ENCODE measurements at regions not wholly inside any gene's neighbourhood (a gene's known extent, or its start where the extent isn't known, plus 50 kb on each side); places are given as distances from the start of the nearest gene placed in this dataset.

GRCh38 chrX:115892787-115893671 lies 277.5 kb upstream of the AGTR2 start (continued):
- TF ChIP-seq SOX13 (IDR thresholded peaks at IDR 0.05) (no peak), SOX13 (CRISPR knock-in tag; conservative IDR thresholded peaks at IDR 0.05 in 1 of 2, IDR thresholded peaks at IDR 0.05 in 1 of 2) (peak in 1 of 2 experiments; percentile 41; a peak in 1 of 4 replicates), PHF8 (CRISPR knock-in tag; IDR thresholded peaks at IDR 0.05) (peak; percentile 28; the same call in 1 of the 2 replicates), ZC3H4 (CRISPR knock-in tag; IDR thresholded peaks at IDR 0.05; ENCODE audit: borderline replicate concordance) (no peak), GPN1 (CRISPR knock-in tag; IDR thresholded peaks at IDR 0.05; ENCODE audit: borderline replicate concordance) (no peak), HOXD1 (CRISPR knock-in tag; IDR thresholded peaks at IDR 0.05) (no peak), SUZ12 (IDR thresholded peaks at IDR 0.05; ENCODE audit: low read depth, low read length) (no peak), GZF1 (CRISPR knock-in tag; IDR thresholded peaks at IDR 0.05) (no peak), GMEB2 (CRISPR knock-in tag; IDR thresholded peaks at IDR 0.05; ENCODE audit: low read depth) (no peak), ZNF280D (CRISPR knock-in tag; IDR thresholded peaks at IDR 0.05) (no peak), MTF2 (CRISPR knock-in tag; IDR thresholded peaks at IDR 0.05; ENCODE audit: borderline replicate concordance) (no peak), ZUFSP (CRISPR knock-in tag; IDR thresholded peaks at IDR 0.05; ENCODE audit: borderline replicate concordance) (no peak), ZNF878 (CRISPR knock-in tag; IDR thresholded peaks at IDR 0.05) (no peak), MAFK (conservative IDR thresholded peaks at IDR 0.05 in 1 of 2, IDR thresholded peaks at IDR 0.05 in 1 of 2; ENCODE audit: low read length in 2 of 2) (no peak), ZNF484 (CRISPR knock-in tag; IDR thresholded peaks at IDR 0.05; ENCODE audit: borderline replicate concordance, low read depth) (no peak), TEF (CRISPR knock-in tag; IDR thresholded peaks at IDR 0.05) (no peak), GATAD1 (CRISPR knock-in tag; IDR thresholded peaks at IDR 0.05) (peak; percentile 66; the same call in 1 of the 2 replicates), ZFP82 (CRISPR knock-in tag; IDR thresholded peaks at IDR 0.05; ENCODE audit: borderline replicate concordance) (no peak)
